HG03097 (cell line): ENCODE measurements at regions not wholly inside any gene's neighbourhood (a gene's known extent, or its start where the extent isn't known, plus 50 kb on each side); places are given as distances from the start of the nearest gene placed in this dataset.
"Not testable (repeated sequence)": the region's sequence is repeated elsewhere in the genome, so short reads cannot be mapped to it uniquely, and the experiment has no call there.

Source experiments
- ATAC-seq: cut with Tn5 transposase; IDR thresholded peaks from one replicate; pipeline ENCODE4 v1.9.1; 2021; ENCODE audit not compliant: unreplicated experiment, low FRiP score

DNA sequence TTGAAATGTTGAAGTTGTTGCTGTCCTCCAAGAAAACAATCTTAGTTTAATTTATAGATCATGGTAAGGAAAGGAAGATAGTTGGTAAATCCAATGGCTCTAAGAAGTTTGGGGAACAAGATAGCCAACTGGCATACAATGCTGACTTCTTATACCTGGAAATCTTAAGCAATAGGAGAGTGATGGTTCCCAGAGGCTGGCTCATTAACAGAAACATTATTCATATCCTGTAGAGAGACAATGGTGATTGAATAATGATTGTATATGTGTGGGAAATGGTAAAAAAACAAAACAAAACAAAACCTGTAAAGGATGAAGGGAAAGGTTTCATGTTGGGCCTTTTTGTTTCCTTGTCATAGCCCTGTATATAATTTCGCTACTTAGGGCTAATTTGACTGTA is 174.9 kb upstream of the CTSO start:
- ATAC-seq: no peak

DNA sequence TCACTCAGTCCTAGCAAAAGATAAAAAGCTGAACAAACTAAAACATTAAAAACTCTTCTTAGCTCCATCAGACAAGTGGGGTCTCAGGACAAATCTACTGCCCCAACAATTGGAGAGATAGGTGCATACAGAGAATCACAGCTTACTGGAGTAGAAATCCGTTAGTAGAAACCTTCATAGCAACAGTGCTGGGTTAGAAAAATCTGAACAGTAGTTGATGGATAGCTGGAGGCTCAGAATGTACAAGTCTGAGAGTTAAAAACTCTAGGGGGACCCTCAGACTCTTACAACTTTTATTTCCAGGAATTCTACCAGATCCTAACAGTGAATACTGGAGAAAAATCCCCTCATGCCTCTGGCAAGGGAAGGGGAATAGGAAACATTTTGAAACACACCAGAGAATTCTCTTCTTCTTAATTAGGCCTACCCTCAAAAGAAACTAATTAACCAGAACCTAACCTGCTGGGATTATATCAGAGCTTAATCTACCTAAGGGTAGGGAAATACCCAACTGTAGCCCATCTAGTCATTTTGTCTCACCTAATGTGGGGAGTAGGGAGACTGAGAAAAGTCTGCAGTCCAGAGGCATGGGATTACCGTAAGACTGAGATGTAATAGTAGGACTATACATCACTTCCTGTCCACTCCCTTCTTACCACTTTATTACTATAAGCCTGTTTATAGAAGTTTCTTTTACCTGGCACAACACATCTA is 165.0 kb upstream of the CTSO start:
- ATAC-seq: no peak

DNA sequence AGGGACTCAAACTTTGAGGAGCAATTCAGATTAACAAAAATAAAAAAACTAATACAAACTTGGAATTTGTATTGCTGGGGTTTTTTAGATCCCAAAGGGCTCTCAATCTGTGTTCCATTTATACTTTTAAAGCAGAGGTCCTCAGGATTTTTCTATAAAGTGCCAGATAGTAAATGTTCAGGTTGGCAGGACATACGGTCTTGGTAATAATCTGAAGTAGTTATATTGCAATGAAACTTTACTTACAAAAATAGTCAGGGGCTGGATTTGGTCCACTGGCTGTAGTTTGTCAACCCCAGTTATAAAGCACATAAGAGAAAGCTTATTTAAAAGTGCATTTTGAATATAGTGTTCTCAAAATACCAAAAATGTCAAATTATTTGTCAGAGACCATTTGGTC is 164.1 kb upstream of the CTSO start:
- no peak for ATAC-seq

DNA sequence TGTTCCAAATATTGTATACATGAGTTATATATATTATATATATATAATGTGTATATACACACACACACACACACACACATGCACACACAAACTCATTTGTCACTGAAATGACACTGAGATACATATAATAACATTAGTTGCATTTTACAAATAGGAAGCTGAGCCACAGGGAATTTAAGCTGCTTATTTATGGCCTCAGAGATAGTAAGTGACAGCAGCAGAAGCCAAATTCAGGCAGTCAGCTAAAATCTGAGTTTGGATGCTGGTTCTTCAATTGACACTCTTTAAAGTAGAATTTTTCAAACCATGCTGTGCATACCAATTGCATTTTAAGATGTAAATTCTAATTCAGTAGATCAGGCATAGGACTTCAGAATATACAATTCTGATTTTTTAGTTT is 163.3 kb upstream of the CTSO start:
- no peak for ATAC-seq

DNA sequence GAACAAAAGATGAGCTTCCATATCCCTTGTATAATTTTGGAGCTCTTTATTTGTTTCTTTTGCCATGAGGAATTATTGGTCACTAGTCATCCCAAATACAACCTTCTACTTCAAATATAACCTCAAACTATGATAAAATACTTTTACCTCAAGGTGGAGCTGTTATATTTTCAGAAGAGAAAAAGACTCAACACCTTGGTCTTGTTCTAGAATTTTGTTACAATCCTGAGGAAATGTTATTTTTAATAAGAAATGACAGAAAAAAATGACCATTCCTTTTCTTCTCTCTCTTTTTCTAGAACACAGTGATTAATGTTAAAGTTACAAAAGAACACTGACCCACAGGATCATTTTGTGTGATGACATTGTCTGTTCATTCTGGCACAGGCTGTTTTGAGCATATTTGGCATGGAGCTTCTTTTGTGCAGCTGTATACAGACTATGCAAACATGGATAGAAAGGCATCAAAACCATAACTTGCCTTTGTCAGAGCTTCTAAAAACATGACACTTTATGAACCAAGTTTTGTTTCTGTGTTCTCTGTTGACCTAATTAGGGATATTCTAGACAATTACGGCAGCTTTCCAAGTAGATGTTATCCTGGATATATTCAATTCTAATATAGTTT is 159.6 kb upstream of the CTSO start:
- ATAC-seq: no peak

DNA sequence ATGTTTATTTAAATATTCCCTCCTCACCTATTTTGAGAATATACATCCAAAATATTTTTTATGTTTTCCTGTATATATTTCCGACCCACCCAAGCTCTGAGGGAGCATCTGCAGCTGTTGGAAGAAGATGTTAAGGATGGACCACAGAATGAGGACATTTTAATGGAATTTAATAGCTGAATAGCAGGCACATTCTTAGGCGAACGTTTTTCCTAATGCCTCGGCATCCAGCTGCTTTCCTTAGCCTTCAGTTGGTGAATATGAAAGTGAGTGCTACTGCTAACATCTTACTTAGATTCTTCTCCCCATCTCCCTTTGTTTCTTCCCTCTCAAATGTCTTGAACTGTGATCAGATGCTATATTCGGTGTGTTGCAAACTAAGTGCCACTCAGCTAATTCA is 158.0 kb upstream of the CTSO start:
- no peak for ATAC-seq

DNA sequence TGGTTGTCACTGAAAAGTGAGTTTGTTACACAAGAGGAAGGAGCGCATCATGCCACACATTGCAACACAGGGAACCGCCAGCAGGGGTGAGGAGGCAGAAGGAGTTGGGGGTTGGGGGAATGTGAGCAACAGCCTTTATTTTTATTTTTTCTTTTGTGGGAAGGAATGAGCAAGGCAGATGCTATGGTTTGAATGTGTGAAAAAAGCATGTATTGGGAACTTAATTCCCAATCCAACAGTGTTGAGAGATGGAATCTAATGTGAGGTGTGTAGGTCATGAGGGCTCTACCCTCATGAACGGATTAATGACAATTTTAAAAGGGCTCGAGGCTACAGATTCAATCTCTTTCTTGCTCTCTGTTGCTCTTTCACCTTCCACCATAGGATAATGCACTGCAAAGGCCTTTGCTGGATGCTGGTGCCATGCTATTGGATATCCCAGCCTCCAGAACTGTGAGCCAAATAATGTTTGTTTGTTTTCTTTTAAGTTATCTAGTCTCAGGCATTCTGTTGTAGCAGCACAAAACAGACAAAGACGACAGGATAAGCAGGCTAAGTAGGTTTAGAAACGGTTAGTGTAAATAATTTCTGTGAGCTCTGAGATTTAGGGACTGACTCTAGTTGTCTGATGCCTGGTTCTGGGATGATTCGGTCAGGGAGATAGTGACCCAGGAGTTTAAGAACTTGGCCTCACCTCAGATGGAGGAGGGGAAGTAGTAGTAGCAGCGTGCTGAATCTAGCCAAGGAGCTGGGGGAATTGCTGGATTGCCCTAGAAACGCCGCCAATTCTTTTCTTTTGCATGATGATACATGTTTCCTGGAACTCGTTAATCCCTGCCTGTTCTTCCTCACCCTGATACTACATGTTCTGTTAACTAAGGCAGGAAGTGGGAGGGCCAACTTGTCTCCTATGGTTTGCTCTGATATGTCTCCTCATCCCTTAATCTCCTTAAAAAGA is 156.6 kb upstream of the CTSO start:
- ATAC-seq: no peak

DNA sequence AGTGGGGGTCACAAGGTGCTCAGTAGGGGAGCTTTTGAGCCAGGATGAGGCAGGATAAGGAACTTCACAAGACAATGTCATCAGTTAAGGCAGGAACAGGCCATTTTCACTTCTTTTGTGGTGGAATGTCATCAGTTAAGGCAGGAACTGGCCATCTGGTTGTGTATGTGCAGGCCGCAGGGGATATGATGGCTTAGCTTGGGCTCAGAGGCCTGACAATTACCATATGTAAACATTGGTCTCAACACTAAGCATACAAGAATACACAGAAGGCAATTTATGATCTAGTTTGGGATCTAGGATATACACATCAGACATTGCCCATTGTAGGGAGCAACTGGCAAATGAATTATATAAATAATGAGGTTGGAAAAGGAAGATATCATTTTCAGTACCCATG is 155.4 kb upstream of the CTSO start:
- not testable (repeated sequence) for ATAC-seq

DNA sequence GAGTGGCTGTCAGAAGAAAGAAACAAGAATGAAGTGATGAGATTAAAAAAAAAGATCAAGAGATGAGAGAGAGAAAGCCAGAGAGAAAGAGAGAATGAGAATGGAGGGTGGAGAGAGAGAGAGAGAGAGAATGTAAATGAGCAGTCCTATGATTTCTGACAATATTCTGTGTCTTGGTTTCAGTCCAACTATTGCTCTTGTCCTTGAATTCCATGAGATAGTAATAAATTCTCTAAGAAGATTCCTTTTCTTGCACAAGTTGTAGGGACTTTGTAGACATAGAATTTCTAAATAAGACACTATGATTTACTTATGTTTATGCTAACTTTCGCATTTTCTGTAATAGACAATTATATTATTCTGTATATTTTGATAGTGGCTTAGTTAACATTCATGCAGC is 149.6 kb upstream of the CTSO start:
- no peak for ATAC-seq

DNA sequence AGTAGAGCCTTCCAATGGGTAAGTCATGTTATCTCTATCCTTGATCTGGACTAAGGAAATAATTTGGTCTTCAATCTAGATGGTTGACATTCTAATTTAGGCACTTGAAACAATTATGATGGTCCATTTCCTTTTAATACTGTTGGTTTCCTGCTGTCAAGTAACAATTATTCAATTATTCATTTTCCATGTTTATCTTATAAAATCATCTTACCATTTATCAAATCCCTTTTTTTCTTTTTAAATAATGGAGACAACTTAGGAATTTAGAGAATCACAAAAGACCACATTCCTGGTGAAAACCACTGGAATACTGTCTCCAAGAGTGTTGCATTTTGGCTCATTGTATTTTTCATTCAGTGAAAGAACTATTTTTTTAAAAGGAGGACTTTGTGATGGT is 148.7 kb upstream of the CTSO start:
- ATAC-seq: no peak

DNA sequence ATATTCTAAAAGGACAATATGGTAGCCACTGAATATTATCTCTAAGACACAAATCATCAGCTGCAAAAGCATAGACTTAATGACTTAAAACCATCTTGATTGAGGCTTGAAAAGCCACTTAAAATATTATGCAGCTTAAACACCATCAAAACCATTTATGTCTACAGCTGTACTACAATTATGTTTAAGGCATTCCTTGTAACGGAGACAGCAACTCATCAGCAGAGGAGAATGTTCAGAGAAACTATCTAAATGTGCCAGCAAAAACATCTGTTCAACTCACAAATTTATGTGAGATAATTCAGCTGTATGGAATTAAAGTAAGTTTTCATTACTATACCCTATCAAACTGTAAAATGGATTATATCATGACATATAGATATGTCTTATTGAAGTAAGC is 147.9 kb upstream of the CTSO start:
- ATAC-seq: no peak

DNA sequence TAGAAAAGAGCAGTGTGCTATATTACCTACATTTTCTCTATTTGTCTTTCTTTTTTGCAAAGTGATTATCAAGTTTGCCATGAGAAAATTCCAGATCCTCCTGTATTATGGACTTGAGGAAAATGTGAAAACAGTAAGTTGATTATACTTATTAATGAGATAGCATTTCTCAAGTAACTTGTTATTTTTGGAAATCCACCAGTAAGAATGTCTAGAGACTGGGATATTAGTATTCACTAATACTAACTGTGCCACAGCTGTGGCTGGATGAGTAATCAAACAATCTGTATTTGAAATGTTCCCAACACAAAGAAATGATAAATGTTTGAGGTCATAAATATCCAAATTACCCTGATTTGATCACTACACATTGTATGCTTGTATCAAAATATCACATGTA is 147.0 kb upstream of the CTSO start:
- ATAC-seq: no peak

DNA sequence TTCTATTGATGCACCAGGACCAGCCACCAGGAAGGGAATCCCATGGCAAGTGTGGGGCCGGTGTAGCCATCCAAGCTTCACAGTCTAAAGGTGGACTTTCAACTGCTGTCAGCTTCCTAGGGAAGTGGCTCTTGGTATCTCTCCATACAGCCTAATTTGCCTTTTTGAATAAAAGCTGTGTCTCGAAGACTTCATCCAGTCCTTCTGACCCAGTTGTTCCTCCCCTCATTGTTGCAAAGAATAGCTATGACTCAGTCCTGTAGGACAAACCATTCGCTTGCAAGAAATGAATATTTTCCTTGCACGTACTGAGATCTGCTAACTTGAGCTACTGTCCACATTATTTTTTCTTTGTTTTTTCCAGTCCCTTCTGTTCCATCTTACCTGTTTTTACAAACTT is 145.1 kb upstream of the CTSO start:
- ATAC-seq: no peak

DNA sequence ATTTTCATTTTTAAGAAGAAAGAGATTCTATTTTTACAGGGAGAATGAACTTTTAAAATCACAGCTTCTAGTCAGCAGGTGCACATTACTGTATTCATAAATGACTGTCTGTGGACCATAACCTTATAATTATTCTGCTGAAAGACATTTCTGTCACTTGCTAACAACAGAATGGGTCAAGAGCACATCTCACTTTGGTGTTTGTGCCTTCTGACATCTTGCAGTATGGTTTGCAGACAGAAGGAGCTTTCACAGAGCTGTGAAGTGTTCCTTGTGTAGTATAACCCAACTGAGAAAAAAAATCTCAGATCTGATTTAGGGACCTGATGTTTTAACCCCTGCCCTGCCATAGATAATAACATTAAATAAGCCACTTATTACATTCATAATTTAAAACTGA is 131.4 kb upstream of the CTSO start:
- ATAC-seq: no peak

DNA sequence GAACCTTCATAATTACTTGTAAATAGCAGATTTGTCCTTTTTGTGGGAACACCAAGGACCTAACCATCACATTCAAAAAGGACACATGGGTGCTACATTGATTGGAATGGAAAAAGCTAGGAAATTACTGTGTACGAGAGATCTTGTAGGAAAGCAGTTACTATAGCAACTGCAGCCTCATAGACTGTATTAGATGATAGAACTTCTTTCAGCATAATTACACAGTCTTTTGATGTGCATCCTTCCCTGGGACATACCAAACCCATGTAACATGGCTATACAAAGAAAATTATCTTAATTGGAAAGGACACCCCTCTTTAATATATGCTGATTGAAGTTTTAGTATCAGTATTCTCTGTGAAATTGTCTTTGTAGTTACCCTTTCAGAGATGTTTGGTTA is 130.7 kb upstream of the CTSO start:
- no peak for ATAC-seq

DNA sequence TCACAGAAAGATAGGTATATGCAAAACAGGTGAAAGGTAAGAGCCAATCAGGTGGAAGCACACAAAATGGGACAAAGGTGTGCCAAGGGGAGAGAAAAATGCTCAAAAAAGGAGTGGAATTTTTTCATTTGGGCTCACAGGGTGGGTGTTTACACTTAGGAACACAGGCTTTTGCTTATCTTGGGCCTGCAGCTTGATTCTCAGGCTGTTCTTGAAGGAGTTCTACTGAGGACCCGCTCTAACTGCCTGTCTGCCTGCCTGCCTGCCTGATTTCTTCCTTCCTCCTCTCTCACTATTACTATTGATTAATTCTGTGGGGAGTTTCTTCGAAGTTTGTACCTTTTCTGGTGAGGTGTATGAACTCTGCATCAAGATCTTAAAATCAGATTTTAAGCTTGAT is 120.3 kb upstream of the CTSO start:
- ATAC-seq: no peak

DNA sequence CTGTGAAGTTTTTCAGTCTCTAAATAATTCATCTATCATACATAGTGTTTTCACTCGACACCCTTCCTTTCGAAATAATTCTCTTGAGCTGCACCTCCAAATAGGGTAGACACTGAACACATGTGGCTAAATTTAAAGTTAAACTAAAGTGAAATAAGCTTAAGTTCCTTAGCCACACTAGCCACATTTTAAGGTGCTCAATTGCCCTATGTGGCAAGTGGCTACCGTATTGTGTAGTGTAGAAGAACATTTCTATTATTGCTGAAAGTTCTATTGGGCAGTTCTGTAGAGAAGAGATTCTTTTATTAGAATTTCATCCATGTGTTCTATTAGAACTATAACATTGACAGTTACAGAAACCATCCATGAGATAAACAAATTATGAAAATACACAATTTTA is 107.0 kb upstream of the CTSO start:
- no peak for ATAC-seq

DNA sequence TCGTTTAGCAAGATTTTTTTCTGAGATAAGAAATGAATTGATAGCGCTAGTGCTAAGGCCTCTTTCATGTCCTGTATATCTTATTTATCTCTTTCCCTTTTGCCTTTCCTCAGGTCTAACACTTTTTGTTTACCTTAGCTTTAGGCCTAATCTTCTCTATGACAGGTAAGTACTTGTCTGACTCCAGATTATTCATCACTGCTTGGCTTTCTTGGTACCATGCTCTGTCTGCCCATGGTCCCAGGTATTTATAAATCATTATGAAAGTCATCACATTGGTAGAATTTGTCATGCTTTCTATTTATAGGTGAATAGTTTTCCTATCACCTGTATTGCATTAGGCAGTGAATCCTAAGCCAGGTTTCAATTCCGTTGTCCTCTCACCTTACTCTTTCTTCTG is 99.5 kb upstream of the CTSO start:
- ATAC-seq: no peak

DNA sequence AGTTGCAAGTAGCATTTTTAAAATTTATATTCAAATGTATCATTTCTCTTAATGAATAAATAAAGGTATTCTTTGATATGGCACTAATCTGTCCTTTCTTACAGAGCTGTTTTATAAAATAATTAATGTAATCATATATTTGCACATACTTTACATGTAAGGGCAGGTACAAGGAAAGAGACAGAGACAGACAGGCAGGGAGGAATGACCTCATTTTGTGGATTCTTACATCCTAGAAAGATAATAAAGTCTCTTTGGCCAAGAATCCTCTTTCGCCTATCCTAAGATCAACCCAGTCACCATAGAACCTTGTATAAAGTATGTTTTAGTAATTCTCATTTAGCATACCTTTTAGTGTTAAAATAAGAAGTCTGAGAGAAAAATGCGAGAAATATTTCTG is 98.5 kb upstream of the CTSO start:
- no peak for ATAC-seq

DNA sequence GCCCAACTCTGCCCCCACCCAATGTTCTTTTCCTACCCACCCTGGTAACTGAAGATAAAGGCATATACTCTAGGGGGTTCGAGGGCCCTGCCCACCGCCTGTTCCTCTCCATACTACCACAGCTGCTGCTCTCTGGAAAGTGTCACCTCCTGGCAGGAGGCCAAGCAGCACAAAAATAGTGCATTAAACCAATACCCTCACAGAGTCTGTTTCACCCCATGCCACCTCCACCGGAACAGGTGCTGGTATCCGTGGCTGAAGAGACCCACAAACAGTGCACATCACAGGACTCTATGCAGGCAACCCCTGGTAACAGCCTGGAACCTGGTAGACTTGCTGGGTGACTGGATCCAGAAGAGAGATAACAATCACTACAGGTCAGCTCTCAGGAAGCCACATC is 85.1 kb upstream of the CTSO start:
- no peak for ATAC-seq

DNA sequence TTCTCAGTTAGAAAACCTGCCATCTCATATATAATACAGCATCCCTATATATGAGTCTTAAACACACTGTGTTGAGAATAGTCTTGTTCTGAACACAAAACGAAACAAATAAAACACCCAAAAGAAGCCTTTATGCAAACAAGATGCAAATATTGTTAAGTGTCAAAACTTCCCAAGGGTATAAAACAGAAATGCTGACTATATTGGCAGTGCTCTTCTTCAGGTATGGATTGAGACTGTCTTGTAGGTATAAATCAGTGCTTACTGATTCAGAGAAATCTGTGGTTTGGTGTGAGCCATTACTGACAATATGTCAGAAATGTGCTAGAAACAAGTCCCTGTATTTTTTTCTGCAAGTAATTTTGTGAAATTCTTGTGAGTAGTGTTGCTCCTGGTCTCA is 82.8 kb upstream of the CTSO start:
- peak; percentile 61 for ATAC-seq

DNA sequence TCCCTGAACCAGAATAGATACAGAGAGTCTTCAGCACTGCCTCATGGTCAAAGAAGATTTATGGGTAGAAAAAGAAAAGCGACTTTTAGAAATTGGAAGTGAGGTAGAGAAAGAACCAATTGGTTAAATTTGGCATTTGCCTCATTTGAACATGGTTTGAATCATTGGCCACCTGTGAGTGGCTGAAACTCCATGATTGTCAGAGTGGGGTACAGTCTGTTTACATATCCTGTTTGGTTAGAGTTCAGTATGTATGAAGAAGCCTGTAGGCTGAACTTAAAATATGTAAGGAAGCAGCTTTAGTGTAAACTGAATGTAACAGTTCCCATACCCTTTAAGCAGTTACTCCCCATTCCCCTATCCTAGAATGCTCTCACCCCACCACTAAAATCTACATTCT is 76.0 kb upstream of the CTSO start:
- ATAC-seq: no peak
